ENCODE measurements at regions not wholly inside any gene's neighbourhood (a gene's known extent, or its start where the extent isn't known, plus 50 kb on each side); places are given as distances from the start of the nearest gene placed in this dataset.

- TF ChIP-seq CTCF (conservative IDR thresholded peaks at IDR 0.05; ENCODE audit: low read length) (no peak), EZH2phosphoT487 (IDR thresholded peaks at IDR 0.05; ENCODE audit: borderline replicate concordance) (no peak)
Observed at GRCh38 chr1:95956215-95956614, 722.2 kb downstream of the RWDD3 start.
